ENCODE measurements at regions not wholly inside any gene's neighbourhood (a gene's known extent, or its start where the extent isn't known, plus 50 kb on each side); places are given as distances from the start of the nearest gene placed in this dataset.

DNA sequence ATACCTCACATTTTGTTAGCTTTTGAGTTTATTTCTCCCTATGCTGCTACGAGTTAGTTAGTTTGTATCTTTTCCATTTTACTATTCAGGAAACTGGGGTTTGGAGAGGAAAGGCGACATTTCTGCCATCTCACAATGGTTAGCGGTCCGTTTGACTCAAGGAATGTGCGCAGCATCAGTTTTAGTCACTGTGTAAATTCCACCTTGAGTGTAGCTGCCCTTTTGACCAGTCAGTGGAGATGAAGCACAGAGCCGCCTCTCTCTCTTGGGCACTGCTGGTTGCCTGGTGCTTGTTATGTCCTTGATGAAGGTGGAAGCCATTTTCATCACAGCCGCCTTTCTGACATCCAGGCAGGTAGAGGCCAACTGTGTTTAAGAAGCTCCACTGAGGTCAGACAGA, 185.5 kb downstream of the SCP2D1 start:
- no peak for DNase-seq (ENCODE audit: low spot score)

GRCh38 chr20:19000078-19000477, 186.5 kb downstream of the SCP2D1 start:
- no peak for DNase-seq (ENCODE audit: low spot score)

- no peak for DNase-seq (ENCODE audit: low spot score)
Observed at GRCh38 chr20:19001177-19001576, 187.6 kb downstream of the SCP2D1 start.

- DNase-seq (ENCODE audit: low spot score), result no peak
Observed at GRCh38 chr20:19003366-19004336, 190.1 kb downstream of the SCP2D1 start.

DNA sequence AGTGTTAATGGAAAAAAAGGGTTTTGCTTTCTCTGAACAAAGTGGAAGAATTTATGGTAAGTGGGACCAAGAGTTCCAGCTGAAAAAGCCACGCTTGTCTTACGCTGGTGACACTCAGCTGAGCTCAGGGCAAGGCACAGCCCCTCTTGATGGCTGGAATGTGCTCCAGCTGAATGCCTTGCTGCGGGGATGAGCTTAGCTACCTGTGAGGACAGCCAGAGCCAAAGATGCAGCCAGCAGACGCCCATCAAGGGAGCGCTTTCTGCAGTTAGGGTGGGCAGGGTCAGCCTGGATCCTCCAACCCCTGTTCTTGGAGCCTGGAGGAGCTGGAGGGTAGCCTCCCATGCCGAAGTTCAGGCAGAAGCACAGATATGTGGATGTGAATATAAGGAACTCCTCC, 191.4 kb downstream of the SCP2D1 start:
- DNase-seq (ENCODE audit: low spot score), result no peak

DNA sequence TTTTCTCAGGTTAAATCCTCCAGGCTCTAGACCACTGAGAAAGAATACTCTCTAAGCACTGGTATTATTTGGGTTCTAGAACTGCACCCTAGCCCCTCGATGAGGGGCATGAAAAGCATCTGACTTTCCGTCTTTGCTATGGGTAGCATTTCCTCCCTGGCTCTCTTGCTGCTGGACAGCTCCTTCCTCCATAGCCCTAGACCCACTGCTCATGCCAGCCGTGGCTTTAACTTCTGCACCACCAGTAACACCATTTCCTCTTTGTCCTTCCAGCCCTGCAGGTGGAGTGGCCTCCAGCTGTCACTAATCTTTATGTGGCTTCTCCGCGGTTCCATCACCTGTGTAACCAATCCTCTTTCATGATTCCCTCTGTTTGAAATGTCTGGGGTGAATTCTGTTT, 194.9 kb downstream of the SCP2D1 start:
- no peak for DNase-seq (ENCODE audit: low spot score)

- DNase-seq (ENCODE audit: low spot score), result no peak
Observed at GRCh38 chr20:19009081-19009688, 195.6 kb downstream of the SCP2D1 start.

DNA sequence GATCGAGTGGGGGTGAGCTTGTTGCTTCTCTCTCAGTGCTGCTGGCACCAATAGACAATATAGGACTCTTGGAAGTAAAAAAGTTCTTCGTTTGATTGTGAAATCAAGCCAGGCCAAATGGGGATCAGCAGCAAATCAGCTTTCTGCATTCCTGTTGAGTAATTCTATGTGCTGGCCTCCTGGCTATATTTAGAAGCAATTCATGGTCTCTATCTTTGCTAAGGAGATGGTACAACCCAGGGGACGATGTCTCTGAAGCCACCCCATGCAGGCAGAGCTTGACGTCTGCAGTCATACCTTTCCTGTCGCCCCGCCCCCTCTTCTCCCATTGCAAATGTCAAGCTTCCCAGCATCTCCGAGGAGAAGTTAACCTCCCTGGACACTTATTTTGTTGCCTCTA, 199.1 kb downstream of the SCP2D1 start:
- DNase-seq (ENCODE audit: low spot score), result peak; percentile 63

DNA sequence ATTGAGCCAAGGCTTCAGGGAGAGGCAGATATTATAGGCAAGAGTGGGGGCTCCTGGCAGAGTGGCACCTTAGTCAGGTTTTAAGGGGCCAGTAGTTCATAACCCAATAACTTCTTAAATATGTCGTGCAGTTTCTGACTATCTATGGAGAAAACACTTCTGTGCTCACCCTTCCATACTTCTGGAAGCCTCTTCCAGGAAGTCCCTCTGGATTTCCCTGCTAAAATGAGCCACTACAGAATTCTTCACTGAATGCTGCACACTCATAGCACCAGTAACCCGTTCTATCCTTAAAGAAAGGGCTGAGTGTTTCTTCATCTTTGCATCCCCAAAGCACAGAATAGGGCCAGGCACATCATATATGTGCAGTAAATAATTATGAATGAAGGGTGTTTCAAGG, 198.5 kb upstream of the SLC24A3 start:
- no peak for DNase-seq (ENCODE audit: low spot score)

GRCh38 chr20:19015351-19016139, 196.9 kb upstream of the SLC24A3 start:
- DNase-seq (ENCODE audit: low spot score), result no peak

- DNase-seq (ENCODE audit: low spot score), result no peak
Observed at GRCh38 chr20:19016140-19016497, 196.3 kb upstream of the SLC24A3 start.

GRCh38 chr20:19017104-19017690, 195.2 kb upstream of the SLC24A3 start:
- no peak for DNase-seq (ENCODE audit: low spot score)

DNA sequence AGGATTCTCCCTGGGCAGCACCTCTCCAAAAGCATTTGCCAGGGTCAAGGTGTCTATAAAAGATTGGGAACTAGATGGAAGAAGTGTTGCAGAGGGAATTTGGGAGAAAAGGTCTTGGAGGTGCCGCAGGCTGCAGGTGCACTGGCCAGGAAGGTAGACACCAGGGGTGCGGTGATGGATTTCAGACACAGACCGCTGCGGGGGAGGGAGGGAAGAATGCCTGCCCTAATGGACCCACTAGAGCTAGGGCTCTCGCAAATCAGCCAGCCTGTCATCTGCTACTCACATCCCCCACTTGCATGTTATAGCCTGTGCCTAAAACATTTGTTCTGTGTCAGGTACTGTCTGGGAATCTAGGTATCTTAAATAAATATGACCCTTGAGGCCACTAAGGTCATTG, 193.6 kb upstream of the SLC24A3 start:
- no peak for DNase-seq (ENCODE audit: low spot score)

- DNase-seq (ENCODE audit: low spot score), result no peak
Observed at GRCh38 chr20:19019734-19020364, 192.6 kb upstream of the SLC24A3 start.

DNA sequence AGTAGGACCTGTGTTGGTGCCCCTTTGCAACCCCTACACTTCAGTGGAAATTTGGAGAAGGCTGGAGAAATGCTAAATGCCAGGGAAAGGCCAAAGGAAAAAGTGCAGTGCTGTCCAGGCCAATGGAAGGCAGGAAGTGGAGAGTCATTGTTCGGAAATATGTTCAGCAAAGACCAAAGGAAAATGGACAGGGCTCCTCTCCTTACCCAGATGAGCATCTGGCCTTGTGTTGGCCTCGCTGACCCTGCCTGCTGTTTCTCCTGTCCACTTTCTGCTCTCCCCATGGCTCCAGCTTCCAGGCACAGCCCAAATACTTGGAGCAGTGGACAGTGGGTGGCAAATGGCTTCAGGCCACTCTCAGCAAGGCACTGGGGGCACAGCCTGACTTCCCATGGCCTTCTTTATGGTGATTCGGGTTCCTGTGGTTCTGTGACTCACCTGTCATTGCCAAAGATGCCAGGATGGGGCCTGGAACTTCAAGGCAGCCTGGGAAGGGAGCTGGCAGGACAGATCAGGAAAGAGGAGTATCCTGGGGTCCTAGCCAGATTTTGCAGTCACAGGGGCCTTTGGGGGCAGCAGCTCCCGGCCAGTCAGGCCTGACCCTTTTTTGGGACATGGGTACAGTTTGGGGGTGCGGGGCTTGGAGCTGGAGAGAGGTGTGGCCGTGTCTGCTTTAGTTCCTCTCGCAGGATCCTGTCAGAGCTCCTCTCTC, 190.9 kb upstream of the SLC24A3 start:
- DNase-seq (ENCODE audit: low spot score), result no peak

- DNase-seq (ENCODE audit: low spot score), result no peak
Observed at GRCh38 chr20:19022118-19022575, 190.3 kb upstream of the SLC24A3 start.

GRCh38 chr20:19022791-19023448, 189.5 kb upstream of the SLC24A3 start:
- DNase-seq (ENCODE audit: low spot score), result no peak

DNA sequence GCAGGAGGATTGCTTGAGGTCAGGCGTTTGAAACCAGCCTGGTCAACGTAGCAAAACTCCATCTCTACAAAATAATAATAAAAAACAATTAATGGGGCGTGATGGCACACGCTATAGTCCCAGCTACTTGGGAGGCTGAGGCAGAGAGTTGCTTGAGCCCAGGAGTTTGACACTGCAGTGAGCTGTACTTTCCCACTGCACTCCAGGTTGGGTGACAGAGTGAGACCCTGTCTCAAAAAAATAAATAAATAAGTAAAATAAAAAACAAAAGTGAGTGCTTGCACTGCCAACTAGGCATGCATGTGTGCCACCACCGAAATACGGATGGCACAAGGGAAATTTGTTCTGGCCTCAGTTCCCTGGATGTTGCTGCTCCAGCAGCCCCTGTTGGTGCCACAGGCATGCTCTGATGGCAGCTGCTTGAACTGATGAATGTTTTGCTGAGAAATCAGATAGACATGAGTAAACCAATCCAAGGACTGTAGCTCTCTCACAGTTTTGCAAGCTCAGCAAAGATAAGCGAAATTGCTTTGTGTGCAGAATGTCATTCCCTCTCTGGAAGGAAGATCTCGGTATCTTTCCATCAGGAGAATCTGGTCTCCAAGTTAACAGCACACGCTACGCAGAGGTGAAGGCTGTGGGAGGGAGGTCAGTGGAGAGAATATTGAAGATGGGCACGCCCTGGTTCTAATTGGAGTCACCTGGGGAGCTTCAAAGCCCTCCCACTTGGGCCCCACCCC, 188.0 kb upstream of the SLC24A3 start:
- DNase-seq (ENCODE audit: low spot score), result no peak

DNA sequence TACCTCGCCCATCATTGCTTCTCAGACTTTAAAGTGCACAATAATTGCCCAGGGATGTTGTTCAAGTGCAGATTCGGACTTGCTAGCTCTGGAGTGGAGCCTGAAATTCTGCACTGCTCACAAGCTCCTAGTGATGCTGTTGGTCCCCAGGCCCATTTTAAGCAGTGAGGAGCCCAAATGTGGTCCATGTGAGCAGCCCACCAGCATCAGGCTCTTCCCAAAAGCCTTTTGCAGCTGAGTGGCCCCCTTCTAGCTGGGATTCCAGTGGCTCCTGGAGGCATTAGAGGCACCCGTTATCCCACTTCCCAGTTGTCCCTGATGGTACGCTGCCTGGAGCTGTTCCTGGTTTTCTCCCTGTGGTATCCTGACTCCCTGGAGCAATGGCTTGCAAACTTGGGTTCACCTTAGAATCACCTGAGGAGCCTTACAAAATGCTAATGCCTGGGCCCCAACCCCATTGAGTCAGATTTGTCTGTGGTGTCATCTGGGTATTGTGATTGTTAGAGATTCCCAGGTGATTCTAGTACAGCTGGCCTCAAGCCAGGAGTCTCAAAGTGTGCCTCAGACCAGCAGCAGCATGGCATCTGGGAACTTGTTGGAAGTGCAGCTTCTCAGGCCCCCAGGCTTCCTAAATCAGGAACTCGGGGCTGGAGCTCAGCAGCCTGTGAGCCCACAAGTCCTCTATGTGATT, 186.9 kb upstream of the SLC24A3 start:
- no peak for DNase-seq (ENCODE audit: low spot score)

Data from AG08395 (cell line).